Stomach smooth muscle (tissue), 2 donors: ENCODE measurements at regions not wholly inside any gene's neighbourhood (a gene's known extent, or its start where the extent isn't known, plus 50 kb on each side); places are given as distances from the start of the nearest gene placed in this dataset.

Experiments
- H3K27ac ChIP-seq: one replicate; pipeline ENCODE4 v1.7.0; 2013; ENCODE audit warnings: mild to moderate bottlenecking, low read length, inconsistent platforms
- H3K27me3 ChIP-seq, 2 donors: one replicate each; pipeline ENCODE4 v1.7.0; 2013; ENCODE audit warnings: low read length in 2 of 2; ENCODE audit not compliant: insufficient read depth in 2 of 2, control insufficient read depth in 1 of 2
- H3K36me3 ChIP-seq, 2 donors: one replicate each; pipeline ENCODE4 v1.7.0; 2013; ENCODE audit warnings: low read length in 2 of 2; ENCODE audit not compliant: control insufficient read depth in 2 of 2, insufficient read depth in 2 of 2
- H3K4me1 ChIP-seq: one replicate; pipeline ENCODE4 v1.7.0; 2013; ENCODE audit warnings: low read length; ENCODE audit not compliant: control insufficient read depth, insufficient read depth
- H3K4me3 ChIP-seq, 2 donors: one replicate each; pipeline ENCODE4 v1.7.0; 2013; ENCODE audit warnings: low read length in 2 of 2
- H3K9ac ChIP-seq, 2 donors: one replicate each; pipeline ENCODE4 v1.7.0; 2013; ENCODE audit warnings: low read length in 2 of 2, mild to moderate bottlenecking in 1 of 2
- H3K9me3 ChIP-seq, 2 donors: one replicate each; pipeline ENCODE4 v1.7.0; 2013; ENCODE audit warnings: low read length in 2 of 2; ENCODE audit not compliant: control insufficient read depth in 2 of 2
- donor health status: healthy.
- donor health status: Pancreatic carcinoma.

GRCh38 chr2:2568411-2568810 is 237.3 kb upstream of the MYT1L start:
- Histone ChIP-seq H3K9me3 (no peaks in the 10 kb centered on the region), H3K4me3 (no peak overlapping the region), H3K36me3 (no peaks in the 10 kb centered on the region), H3K27ac (no peak overlapping the region), H3K4me1 (no peaks in the 10 kb centered on the region), H3K9ac (no peak overlapping the region), H3K27me3 (no peaks in the 10 kb centered on the region)

- Histone ChIP-seq H3K4me1 (no peaks in the 10 kb centered on the region), H3K36me3 (no peaks in the 10 kb centered on the region), H3K9me3 (no peaks in the 10 kb centered on the region), H3K9ac (no peak overlapping the region), H3K27me3 (no peaks in the 10 kb centered on the region), H3K4me3 (no peak overlapping the region), H3K27ac (no peak overlapping the region)
Measured at GRCh38 chr2:2567776-2568175, 236.7 kb upstream of the MYT1L start.

DNA sequence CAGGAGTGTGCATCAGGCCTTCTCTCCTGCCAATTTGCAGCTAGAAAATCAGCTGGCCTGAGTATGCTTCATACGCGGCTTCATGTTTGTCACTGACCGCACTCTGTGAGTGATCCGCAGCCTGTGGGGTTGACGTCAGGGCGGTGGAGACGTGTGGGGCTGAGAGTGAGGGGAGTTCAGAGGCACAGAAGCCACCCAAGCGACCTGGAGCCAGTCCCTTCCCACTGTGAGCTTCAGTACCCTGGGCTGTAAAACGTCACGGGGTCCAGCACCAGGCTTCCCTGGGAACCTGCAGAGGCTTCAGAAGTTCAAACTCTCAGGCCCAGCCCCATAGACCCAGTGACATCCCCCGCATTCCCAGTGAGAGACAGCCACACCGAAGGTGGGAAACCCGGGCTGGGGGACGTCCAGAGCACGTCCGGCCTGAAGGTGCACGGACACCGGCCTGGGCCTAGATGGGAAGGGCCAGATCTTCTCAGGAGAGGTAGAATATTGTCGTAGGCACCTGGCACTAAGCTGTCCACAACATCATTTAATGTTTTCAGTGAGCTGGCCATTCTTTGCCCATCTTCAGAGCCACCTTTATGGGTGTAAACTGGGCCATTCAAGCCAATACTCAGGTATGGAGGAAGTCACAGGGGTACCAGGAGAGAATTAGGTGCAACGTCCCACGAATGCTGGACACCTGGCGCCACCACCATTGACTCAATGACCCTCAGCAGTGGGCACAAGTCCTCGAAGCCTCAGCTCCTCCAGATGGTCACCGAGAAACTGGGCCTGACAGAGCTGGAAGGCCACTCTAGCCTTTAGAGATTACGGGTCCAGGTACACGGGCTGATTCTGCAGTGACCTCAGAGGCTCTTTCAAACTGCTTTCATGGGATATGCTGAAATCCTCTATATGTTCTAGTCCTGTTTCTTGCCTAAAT is 235.6 kb upstream of the MYT1L start:
- Histone ChIP-seq H3K4me1 (no peaks in the 10 kb centered on the region), H3K36me3 (no peaks in the 10 kb centered on the region), H3K9ac (no peak overlapping the region), H3K27me3 (no peaks in the 10 kb centered on the region), H3K9me3 (no peaks in the 10 kb centered on the region), H3K4me3 (no peak overlapping the region), H3K27ac (no peak overlapping the region)

DNA sequence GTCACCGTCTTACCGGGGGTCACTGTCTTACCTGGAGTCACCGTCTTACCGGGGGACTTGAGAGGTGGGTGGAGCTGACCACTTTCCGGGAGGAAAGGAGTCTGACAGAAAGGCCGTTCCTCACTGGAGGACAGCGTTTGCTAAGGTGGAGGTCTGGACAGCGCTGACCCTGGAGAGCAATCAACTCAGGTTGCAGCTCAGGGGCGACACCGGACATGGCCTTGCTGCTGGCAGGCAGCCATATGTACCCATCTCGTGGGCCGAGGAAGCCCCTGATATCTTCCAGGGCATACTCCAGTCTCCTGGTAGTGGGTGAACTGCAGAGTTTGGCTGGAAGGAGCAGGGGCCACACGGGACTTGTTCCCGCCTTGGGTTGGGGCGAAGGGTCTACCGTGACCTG is 234.6 kb upstream of the MYT1L start:
- no peaks in the 10 kb centered on the region for H3K4me1 ChIP-seq
- H3K9ac ChIP-seq: no peak overlapping the region
- no peak overlapping the region for H3K27ac ChIP-seq
- no peak overlapping the region for H3K4me3 ChIP-seq
- no peaks in the 10 kb centered on the region for H3K9me3 ChIP-seq
- no peaks in the 10 kb centered on the region for H3K36me3 ChIP-seq
- H3K27me3 ChIP-seq: no peaks in the 10 kb centered on the region

GRCh38 chr2:2564300-2565078 is 233.4 kb upstream of the MYT1L start:
- Histone ChIP-seq H3K27me3 (no peaks in the 10 kb centered on the region), H3K9me3 (no peaks in the 10 kb centered on the region), H3K36me3 (no peaks in the 10 kb centered on the region), H3K4me1 (no peaks in the 10 kb centered on the region), H3K27ac (no peak overlapping the region), H3K4me3 (no peak overlapping the region), H3K9ac (no peak overlapping the region)

DNA sequence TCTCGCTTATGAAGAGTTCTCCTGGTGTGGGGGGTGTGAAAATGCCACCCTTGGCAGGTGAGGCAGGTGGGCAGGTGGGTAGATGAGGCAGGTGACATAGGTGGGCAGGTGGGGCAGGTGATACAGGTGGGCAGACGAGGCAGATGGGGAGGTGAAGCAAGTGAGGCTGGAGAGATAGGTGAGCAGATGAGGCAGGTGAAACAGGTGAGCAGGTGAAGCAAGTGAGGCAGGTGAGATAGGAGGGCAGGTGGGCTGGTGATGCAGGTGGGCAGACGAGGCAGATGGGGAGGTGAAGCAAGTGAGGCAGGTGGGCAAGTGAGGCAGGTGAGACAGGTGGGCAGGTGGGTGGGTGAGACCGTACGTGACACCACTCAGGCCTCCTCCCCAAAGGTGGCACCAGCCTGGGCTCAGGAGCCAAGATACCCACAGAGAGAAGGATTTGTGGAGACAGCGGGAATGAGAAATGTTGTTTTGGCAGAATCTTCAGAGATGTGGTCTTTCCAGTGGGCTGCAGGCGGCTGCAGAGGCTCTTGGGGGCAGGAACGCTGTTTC is 232.3 kb upstream of the MYT1L start:
- H3K27me3 ChIP-seq: no peaks in the 10 kb centered on the region
- no peak overlapping the region for H3K27ac ChIP-seq
- H3K9me3 ChIP-seq: no peaks in the 10 kb centered on the region
- H3K36me3 ChIP-seq: no peaks in the 10 kb centered on the region
- no peak overlapping the region for H3K9ac ChIP-seq
- H3K4me3 ChIP-seq: no peak overlapping the region
- H3K4me1 ChIP-seq: no peaks in the 10 kb centered on the region

DNA sequence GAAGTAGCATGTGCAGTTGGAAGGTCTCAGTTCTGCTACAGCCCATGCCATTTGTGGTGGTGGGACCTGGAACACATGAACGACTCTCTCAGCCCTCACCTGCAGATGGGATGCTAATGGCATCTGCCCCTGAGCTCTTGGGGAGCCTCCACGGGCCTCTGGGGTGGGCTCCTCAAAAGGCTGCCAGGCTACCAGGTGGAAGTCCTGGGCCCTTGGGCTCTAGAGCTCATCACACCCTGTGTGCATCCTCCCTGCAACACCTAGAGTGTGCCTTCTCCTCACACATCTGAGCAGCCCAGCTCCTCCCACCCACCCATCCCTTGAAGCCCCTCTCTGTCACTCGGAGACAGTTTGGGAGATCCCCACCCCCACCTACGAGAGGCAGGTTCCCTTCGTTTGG is 231.8 kb upstream of the MYT1L start:
- H3K27me3 ChIP-seq: no peaks in the 10 kb centered on the region
- H3K27ac ChIP-seq: no peak overlapping the region
- no peaks in the 10 kb centered on the region for H3K36me3 ChIP-seq
- H3K9ac ChIP-seq: no peak overlapping the region
- no peak overlapping the region for H3K4me3 ChIP-seq
- no peaks in the 10 kb centered on the region for H3K9me3 ChIP-seq
- no peaks in the 10 kb centered on the region for H3K4me1 ChIP-seq

DNA sequence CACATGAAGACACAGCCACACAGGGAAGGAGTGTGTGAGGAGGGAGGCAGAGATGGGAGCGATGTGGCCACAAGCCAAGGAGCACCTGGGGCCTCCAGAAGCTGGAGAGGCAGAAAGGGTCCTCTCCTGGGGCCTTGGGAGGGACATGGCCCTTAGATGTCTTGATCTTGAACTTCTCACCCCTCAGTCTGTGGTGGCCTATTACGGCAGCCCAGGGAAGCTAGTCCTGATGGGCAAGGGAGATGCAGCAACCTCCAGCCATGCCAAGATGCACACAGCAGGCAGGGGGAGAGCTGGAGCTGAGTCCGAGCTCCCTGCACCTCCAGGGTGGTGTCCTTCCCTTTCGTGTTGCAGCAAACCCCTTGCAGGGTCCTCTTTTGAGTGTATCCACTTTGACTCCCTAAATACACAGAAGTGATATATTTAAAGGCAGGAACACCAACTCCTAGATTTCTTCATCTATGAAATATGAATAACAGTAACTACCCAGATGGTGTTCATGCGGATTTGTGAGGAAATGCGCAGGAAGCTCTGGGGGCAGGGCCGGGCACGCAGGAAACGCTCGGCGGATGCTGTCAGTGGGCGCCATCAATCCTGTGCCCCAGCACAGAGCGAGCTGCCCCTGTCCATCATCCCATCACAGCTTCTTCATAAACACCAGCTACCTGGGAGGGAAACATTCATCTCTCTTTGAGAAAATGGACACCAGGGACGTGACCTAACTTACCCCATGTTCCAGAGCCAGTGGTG is 230.4 kb upstream of the MYT1L start:
- Histone ChIP-seq H3K27me3 (no peaks in the 10 kb centered on the region), H3K4me1 (no peaks in the 10 kb centered on the region), H3K27ac (no peak overlapping the region), H3K36me3 (no peaks in the 10 kb centered on the region), H3K9me3 (no peaks in the 10 kb centered on the region), H3K9ac (no peak overlapping the region), H3K4me3 (no peak overlapping the region)

DNA sequence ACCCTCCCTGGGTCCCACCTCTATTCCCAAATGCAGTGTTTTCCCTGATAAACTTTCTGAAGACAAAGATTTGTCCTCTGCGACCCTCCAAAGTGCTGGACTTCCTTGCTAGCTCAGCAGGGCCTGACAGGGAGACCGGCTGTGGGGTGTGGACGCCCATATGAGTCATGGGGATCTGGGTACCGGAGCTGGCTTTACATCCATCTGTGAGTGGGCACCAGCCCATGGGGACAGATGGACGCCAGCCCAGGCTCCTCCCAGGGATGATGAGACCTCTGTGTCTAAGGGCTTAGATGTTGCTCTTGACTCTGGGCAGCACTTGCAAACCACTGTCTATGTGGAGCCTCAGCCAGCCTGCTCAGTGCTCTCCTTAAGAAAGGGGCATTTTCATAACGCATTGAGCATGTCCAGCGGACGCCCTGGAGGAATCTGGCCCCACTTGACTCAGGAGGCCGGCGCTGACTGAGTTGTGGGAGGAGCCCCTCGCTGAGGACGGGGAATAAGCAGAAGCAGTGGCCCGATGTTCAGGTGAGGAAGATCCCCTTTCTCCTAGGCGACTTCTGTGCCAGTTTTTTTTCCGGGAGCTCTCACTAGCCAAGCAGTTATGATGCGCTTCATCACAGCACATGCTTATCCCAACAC is 229.4 kb upstream of the MYT1L start:
- no peaks in the 10 kb centered on the region for H3K9me3 ChIP-seq
- no peak overlapping the region for H3K27ac ChIP-seq
- no peaks in the 10 kb centered on the region for H3K27me3 ChIP-seq
- H3K4me1 ChIP-seq: no peaks in the 10 kb centered on the region
- no peak overlapping the region for H3K9ac ChIP-seq
- H3K36me3 ChIP-seq: no peaks in the 10 kb centered on the region
- H3K4me3 ChIP-seq: no peak overlapping the region

GRCh38 chr2:2558476-2558875 is 227.4 kb upstream of the MYT1L start:
- H3K4me3 ChIP-seq: no peak overlapping the region
- no peak overlapping the region for H3K9ac ChIP-seq
- H3K4me1 ChIP-seq: no peaks in the 10 kb centered on the region
- no peaks in the 10 kb centered on the region for H3K27me3 ChIP-seq
- peaks cover 0 to 3% of the 10 kb centered on the region in 2 donors for H3K9me3 ChIP-seq
- H3K27ac ChIP-seq: no peak overlapping the region
- H3K36me3 ChIP-seq: no peaks in the 10 kb centered on the region
